ENCODE measurements at regions not wholly inside any gene's neighbourhood (a gene's known extent, or its start where the extent isn't known, plus 50 kb on each side); places are given as distances from the start of the nearest gene placed in this dataset.

GRCh38 chr18:41529093-41529492, 425.9 kb upstream of the PIK3C3 start:
- no peak for TF ChIP-seq CTCF (IDR thresholded peaks at IDR 0.05; ENCODE audit: low read depth, low read length, poor library complexity, severe bottlenecking)
- TF ChIP-seq EZH2phosphoT487 (IDR thresholded peaks at IDR 0.05; ENCODE audit: borderline replicate concordance, low read length), result no peak

Data from DOHH2 (cell line).